RPMI7951 (cell line): ENCODE measurements at regions not wholly inside any gene's neighbourhood (a gene's known extent, or its start where the extent isn't known, plus 50 kb on each side); places are given as distances from the start of the nearest gene placed in this dataset.

Experiments
- DNase-seq: peaks from one replicate; pipeline ENCODE4 v3.0.0-alpha.2; 2012; ENCODE audit warnings: low read depth

DNA sequence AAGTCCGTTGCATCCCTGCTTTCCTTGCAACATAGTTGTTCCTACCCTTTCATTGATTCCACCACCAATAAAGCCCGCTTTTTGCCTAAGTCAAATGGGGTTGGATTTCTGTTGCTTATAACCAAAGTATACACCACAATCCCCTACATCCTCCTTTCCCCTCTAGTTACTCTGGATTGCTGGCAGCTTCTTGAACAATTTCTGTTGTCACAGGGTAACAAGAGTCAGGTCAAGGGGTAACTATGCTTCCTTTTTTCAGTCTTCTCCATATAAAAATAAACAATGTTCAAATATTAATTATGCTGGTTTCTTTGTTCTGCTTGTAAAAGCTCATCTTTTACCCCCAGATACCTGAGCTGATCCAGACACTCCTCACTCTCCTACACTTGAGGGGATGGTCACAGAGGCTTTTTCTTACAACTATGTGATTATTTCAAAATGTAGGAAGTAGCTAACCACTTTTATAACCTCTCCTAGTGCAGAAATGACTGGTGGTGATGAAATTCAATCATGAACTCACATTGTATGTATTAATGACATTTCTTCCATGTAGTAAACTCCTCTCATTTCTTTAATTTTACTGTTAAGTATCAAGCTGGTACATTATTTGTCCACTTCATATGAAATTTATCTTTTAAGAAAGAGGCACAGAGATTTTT is 136.5 kb downstream of the SNX18 start:
- DNase-seq: no peak

DNA sequence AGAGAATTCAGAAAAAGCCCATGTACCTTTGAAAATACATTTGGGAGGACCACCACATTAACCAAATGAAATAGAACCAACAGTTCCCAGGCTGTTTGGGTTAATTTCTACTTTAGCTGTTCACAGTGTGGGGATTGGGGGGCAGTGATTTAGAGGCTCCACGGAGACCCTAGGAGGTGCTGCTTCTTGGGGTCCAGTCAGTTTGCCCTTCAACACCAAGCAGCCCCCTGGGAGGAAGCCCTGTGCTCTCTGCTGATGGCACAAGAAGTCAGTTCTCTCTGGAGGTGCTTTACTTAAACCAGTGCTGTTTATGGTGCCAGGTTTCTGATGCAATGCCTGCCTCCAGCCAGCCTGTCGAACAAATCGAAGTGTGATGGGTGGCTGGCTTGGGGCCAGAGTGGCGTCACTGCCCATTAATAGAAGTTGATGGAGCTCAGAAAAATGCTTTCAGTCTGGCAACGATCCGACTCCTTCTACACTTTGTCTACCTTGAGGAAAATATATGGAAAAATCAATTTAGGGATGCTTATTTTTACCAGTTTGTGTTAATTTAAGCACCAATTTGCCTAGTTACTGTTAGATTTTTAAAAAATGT is 134.0 kb downstream of the SNX18 start:
- DNase-seq: peak; percentile 50

DNA sequence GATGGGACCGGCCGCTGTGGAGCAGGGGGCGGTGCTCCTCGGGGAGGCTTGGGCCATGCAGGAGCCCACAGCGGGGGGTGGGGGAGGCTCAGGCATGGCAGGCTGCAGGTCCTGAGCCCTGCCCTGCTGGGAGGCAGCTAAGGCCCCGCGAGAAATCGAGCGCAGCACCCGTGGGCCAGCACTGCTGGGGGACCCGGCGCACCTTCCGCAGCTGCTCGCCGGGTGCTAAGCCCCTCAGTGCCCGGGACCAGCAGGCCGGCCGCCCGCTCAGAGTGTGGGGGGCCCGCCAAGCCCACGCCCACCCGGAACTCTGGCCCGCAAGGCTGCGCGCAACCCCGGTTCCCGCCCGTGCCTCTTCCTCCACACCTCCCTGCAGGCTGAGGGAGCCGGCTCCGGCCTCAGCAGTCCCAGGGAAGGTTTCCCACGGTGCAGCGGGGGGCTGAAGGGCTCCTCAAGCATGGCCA is 131.5 kb downstream of the SNX18 start:
- no peak for DNase-seq

DNA sequence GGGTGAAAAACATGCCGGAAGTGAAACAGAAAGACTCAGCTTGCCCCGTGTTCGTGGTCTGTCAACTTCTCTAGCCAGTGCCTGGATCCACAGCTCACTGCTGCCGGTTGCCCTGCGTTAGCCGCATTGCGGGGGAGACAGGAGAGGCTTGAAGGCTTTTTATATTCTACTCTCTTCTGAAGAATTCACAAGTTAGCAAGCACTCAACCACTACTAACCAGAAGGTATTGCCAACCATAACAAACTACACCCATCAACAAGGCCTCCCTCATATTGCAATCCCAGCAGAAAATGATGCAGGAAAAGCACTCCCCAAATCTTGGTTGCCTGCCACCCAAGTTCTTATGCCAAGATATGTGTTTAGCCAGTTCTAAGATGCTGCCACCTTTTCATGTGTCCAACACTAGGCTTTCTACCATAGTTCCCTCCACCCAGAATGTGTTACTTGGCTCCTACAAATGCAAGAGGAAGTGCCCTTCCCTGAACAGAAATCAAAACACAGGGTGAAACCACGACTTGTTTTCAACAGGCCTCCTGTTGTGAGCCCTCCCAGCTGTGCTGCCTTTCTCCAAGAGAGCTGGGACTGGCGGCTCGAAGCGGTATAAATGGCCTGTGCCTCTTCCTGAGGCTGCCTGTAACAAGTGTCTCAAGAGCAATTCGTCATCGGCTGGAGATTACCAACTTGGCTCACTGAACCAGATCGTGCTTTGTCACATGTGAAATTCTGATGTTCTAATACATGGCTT is 129.0 kb downstream of the SNX18 start:
- DNase-seq: peak; percentile 79

DNA sequence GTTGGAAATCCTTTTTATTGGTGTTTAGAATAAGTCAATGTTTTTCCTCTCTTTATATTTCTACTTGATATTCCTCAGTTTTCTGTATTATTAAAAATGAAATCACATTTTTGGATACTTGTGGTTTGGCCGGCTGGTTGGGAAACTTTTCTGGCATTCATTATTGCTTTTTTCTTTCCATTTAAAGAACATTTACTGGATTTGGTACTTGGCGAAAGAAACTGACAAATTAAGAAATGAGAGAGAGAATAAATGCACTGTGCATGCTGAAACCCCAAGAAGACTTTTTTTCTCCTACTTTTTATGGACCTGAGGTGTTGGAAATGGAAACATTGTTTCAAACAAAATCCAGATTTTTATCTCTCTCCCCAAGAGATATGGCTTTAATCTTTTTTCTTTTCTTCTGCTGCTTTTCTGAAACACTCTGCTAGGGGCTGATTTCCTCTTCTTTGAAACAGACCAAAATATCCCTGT is 128.4 kb downstream of the SNX18 start:
- DNase-seq: no peak

DNA sequence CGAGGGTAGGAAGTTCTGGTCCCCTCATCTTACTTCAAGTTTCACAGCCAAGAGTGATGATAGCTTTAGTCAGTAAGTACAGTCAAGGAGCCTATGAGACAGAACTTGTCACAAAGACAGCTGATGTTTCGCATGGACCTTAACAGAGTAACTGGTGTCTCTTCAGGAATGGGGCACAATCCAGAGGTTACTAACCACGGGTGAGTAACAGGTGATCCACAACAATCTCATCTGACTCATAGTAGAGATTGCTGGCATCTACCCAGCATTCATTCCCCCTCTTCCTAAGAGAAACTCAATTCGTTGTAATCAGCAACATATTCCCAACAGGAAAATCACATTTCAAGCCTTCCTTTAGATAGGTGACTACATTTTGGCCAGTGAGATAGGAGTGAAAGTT is 126.7 kb downstream of the SNX18 start:
- peak; percentile 83 for DNase-seq

DNA sequence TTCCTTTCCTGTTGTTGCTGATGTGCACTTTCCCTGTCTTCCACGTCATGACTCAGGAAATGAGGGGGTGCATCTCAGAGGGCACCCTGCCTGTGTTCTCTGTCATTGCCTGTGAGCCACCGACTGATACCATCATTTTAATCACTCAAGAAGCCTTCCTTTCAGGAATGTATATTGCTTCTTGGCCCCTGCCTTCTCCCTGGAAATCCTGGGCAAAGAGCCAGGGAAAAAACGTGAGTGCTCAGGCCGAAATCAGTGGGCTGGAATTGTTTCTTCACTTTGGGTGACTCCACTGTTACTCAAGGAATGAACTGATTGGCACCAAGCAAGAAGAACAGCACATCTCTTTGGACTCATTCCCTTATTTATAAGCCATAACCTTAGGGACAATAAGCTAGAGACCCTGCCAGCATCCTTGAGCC is 126.1 kb downstream of the SNX18 start:
- DNase-seq: peak; percentile 62

DNA sequence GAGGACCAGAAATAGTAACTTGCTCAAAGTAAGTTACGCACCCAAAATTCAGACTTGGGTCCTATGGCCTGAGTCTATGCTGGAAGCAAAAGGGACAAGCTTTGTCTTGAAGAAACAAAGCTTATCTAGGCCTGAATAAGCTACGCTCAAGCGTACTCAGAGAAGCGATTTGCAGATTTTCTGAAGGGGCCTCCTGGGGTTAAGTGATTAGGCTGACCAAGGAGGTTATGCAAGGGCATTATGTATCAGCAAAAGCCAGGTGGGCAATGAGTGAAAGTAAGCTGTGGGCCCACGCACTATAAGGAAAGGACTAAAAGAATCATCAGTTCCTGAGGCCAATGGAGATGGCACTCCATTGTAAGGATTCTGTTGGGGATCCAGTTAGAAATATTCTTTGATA is 122.1 kb downstream of the SNX18 start:
- no peak for DNase-seq

DNA sequence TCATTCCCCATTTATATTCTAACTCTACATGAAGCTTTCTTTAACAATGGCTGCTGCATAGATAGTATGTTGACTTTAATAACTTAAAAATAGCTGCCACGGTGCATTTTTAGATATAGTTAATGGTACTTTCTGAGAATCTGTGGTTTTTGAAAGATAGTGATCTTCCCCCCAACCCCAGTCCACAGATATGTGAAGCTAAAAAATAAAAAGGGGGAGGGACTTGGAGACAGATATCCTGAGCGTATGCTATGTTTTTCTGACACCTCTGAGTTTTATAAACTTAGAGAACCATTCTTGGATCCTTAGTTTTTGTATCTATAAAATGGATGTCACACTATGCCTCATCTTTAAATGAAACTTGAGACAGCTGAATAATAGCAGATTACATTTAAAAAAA is 120.5 kb downstream of the SNX18 start:
- DNase-seq: no peak

DNA sequence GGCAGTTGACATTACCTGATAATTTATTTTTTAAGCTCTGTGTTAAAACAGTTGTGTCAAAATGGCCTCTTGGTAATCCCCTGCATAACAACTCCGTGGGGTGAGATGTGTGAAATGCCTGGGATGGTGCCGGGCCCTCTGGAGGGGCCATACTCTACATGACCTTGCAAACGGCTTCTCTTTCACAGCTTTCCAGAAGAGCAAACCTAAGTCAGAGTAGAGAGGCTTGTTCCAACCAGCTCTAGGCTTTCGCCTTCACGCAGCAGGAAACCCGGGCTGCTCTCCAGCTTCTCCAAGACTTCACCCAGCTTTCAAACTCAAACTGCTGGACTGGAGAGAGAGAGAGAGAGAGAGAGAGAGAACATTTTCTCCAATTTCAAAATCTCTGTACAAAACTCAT is 120.1 kb downstream of the SNX18 start:
- DNase-seq: no peak

DNA sequence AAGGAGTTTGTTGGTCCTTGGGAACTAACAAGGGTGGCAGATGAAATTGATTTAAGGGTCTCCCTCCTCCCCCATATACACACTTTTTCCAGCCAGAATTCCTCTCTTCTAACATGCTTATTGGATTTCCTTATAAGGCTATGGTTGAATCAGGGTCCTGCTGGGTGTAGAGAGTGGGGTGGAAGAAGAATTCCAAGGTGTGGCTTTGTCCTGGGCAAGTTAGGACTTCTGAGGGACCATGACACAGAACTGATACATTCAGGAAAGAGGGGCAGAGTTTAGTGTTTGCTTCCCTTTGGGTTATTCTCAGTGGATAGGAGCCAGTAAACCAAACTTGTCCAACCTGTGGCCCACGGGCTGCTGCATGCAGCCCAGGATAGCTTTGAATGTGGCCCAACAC is 116.5 kb downstream of the SNX18 start:
- DNase-seq: no peak

DNA sequence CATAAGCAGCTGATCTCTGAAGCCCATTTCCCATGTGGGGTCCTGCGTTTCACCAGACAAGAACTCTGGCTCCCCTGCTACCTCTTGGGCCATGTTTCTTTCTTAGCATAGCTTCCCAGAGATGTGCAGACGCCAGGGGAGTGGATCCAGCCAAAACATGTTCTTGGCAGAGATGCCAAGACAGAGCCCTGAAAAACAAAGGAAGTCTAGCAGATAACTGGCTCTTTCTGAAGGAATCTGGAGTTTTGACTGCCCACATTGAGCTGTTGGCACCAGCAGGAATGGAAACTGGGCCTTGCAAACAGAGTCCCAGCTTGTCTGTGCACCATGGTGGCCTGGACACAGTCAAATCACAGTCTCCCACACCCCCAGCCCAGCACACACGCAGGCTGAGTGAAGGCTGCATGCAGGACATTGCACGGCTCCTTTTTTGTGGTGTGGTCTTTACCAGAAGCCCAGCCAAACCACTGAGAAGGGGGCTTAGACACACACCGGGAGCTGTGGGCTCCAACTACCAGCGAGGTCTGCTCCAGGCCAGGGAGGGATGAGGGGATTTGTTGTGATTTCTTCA is 114.7 kb downstream of the SNX18 start:
- no peak for DNase-seq

DNA sequence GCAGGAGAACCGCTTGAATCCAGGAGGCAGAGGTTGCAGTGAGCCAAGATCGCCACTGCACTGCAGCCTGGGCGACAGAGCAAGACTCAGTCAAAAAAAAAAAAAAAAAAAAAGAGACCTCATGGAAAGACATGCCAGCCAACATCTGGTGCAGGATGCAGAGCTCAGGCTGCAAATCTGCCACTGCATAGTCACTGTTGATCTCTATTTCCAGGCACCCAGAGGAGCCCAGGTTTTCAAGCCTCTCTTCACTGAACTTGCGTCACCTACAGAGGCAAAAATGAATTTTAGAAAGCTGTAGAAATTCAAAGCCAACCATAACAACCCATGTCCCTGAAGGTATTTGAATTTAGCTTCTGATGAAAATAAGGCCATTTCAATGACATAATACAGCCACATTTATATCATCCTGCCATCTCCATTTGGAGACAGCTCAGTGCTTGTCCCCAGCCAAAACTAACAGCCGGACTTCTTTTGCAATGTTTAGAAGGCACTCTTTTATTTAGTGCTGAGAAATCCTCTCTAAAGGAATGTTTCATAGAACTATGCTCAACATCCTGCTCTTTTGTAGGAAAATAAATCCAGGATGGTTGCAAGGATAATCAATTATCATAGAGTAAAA is 113.3 kb downstream of the SNX18 start:
- DNase-seq: no peak

DNA sequence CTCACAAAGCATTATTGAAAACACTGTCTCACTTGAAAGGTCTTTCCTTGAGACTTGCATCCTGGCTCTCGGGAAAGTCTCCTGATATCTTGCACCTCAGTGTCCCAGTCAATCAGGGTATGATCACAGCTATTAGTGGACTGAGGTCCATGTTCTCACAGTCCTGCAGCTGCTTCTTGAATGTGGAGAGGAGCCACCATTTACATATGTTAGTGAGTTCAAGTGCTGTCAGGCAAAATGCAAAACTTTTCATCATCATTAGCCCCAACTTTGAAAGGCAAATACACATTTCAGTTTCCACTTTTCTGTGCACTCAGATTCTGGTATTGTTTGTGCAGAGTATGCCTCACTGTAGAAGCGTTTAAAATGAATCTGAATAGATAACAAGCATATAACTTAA is 111.6 kb downstream of the SNX18 start:
- no peak for DNase-seq

DNA sequence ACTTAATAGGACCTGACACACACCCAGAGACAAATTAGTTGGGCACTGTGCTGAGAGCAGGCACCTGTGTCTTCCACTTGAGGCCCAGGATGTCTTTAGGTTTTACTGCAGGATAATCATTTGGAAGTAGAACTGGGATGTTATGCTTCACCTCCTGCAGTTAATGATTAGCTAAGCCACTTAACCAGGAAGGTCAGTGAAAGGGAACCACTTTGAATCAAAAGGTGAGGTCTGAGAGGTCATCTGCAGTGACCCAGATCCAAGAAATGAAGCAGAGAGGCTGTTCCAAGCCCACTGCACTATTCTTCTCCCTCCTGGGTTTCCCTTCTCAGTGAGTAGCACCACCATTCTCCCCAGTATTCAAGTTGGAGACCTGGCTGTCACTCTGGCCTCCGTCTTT is 110.5 kb downstream of the SNX18 start:
- DNase-seq: no peak

DNA sequence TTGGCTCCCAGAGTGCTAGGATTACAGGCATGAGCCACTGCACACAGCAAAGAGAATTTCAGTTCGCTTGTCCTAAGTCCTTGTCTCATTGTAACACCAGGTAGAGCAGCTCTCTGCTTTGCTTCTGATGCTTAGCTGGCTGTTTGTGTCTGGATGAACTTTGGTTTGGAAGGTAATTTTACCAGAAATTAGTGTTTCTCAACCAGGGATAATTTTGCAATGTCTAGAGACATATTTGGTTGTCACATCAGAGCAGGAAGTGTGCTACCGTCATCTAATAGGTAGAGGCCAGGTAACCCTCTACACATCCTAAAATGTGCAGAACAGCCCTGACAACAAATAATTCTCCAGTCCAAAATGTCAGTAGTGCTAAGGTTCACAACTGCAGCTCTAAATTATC is 108.8 kb downstream of the SNX18 start:
- no peak for DNase-seq

DNA sequence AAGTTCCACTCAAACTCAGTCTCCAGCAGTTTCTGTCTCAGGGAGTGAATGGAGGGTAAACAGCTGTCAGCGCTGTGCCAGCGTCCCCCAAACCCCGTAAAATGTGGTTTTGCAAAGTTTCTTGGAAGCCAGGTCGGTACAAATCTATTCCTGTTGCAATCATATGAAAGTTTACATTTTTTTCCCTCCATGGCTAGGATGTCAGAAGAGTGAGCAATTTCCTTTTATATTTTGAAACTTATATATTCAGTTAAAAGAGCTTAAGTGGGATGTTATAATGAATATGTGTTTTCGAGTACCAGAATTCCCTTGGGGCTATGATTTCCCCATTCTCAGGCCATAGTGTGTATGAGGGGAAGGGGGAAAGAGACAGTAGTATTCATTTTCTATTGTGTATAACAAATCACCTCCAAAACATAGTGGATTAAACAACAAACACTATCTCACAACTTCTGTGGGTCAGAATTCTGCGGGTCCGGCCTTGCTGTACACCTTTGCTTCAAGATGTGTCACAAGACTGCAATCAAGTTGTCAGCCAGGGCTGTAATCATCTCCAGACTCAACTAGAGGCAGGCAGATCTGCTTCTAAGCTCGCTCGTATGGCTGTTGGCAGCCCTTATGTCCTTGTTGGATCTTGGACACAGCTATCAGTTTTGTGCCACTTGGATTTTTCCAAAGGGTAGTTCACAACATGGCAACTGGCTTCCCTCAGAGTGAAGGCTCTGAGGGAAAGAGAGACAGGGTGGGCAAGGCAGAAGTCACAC is 107.4 kb downstream of the SNX18 start:
- DNase-seq: no peak

DNA sequence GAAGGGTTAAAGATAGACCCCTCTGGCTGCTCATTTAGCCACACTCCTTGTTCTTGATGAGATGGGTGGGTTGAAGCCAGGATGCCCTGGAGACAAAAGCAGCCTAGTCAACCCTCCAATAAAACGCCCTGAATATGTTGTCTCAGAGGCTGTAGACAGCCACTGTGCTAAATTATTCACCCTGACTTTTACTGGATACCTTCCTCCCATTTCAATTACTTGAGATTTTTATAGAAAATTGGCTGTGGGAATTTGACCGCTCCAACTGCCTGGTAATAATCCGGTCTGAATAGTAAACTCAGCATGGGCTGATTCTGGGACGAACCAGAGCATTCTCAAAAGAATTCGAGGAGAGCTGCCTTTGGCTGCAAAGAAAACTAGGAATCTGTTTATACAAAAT is 104.2 kb downstream of the SNX18 start:
- DNase-seq: no peak

DNA sequence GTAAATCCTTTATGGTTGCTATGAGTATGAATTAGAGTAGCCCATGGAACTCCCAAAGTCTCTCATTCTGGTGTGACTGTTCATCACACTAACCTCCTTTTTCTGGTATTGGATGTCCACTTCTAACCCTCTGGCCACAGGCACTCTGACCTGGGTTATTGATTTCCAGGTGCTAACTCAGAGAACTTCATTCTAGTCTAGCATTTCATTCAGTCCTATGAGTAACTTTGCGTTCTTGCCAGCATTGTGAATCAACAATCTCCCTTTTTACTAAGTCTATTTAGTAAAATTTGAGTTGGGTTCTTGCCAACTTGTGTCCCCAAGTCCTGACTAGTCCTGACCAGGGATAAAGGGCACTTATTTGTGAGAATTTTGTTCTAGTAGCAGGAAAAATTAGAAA is 103.5 kb downstream of the SNX18 start:
- no peak for DNase-seq

DNA sequence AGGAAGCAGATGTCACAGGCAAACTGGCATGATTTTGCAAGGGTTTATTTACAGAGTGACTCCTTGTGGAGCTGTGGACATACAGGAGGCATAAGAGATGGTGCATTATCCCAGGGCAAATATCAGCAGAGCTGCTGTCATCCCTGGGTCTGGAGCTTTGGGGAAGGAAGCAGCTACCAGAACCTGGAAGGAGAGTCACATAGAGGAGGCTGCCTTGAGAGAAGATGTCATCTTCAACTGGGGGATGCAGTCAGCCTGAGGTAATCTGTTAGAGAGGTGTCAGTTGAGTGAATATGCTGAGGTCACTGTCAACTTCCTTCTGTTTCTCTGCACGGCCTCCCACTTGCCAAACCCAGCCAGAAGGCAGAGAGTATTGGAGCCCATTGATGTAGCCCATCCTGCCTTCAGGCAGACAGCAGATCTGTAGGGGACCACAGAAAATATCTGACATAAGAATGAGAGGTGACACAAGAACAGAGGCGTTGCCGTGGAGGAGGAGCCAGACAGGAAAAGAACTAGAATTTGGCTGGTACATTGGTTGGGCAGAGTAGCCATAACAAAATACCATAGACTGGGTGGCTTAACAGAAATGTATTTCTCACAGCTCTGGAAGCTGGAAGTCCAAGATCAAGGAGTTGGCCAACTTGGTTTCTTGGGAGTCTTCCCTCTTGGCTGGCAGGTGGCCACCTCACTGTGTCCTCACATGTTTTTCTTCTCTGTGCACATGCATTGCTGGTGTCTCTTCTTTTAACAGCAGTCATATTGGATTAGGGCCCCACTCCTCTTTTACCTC is 102.8 kb downstream of the SNX18 start:
- no peak for DNase-seq

DNA sequence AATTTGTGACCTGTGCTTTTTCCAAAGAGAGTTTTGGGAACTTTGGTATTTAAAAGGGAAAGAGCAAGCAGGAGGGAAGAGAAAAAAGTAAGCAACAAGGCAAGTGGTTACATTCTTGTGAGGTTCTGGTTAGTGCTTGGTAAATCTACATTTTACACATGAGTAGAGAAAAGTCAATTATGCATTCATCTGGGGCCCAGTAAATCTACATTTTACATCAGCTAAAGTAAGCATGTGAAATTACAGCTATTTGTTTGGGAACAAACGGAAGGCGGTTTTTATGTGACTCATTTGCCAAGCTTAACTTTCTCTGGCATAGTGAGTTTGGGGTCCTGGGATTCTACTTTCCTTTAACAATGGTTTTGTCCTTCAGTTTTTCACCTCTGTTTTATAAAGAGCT is 102.2 kb downstream of the SNX18 start:
- no peak for DNase-seq
